Femur (tissue), 1 donor: ENCODE measurements at regions not wholly inside any gene's neighbourhood (a gene's known extent, or its start where the extent isn't known, plus 50 kb on each side); places are given as distances from the start of the nearest gene placed in this dataset.
A peak's percentile ranks its signal among the peaks of the same experiment; 100 is the strongest.

Experiments
- DNase-seq: peaks from one replicate; pipeline ENCODE4 v3.0.0-alpha.2; 2017

DNA sequence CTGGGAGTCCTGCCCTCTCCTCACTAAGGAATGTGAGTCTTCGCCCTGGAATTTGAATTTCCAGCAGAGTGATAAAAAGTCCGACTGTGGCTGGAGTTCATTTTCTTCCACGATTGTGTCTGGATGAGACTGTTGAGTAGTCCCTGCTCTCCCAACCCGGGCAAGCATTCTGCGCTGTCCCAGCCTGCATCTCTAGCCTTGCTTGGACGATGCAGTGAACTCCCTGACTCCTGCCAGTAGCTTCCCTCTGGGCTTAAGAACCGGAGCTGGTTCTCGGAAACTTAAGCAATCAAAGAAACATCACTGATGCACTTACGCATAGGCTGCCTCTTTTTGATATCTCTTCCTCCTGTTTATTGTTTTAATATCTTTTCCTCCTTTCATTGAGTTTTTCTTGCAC, 116.0 kb upstream of the FZD8 start:
- DNase-seq = peak; percentile 87

DNA sequence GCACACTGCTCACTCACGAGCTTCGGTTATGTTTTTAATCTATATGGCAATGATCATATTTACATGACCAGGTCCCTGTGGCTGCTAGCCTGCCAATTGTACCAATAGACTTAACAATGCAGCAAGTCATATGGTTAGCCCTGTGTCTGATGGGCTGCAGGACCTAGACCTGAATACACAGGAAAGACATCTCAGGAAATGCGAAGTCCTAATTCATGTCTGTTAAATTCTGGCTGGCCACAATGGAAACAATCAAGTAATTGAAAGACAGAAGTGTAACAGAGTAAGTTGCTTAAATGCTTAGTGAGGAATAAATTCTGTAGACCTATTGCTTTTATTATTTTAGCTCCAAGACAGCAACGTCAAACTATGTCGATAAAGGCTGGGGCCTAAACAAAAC, 112.4 kb upstream of the FZD8 start:
- no peak for DNase-seq

DNA sequence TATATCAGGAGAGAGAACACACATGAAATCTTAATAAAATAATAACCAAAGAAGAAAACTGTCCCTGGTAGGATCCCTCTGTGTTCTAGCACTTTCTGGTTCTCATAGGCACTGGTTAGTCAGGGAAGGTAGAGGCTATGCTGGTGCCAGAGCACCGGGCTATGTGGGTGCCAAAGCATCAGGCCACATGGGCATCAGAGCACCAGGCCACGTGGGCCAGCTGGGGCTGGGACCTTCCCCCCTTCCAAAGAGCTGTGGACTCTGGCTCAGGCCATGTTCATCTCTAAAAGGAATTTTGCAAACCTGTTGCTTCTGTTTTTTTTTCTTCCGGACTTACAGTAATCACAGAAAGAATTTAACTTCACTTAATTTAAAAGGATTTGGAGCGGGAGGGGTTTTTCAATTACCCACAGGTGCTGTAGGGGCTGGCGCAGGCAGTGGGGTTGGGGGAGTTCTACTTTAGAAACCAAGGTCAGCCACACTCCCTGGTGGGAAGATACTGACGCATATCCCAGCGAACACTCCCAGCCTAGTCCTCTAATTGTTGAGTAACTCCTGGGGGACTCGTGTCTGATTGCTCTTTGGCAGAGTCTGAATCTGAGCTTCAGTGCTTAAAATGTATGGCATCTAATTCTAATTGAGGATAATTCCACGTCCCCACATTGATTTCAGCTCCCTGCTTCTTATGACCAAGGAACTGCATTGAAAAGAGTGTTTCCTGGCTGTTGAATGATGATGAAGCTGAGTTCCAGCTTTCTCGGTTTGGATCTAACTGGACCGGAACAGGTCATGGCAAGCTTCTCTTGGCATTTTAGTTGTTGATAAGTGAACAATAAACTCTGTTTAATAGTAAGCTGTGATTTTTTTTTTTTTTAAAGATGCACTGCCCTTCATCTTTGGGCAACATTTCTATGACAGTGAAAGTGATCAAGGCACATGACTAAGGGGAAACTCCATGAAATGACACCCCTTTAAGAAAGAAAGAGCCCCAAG, 110.7 kb upstream of the FZD8 start:
- DNase-seq = peak; percentile 40

DNA sequence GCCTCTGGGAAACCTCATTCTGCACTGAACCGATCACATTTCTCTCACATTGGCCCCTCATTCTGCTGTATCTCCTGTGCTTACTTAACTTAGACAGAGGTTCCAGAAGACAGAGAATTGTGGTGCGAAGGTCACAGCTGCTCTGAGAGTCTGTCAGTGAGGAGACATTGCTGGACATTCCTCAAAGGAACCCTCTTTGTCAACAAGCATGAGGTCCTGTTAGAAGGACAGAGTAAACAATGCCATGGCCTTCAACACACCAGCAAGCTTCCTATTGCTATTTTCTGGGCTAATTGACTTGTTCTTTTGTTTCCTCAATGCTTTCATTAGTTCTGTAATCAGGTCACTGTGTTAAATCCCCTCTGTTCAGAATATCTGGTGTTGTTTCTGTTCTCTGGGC, 109.3 kb upstream of the FZD8 start:
- no peak for DNase-seq

GRCh38 chr10:35749230-35749629, 107.1 kb upstream of the FZD8 start:
- no peak for DNase-seq

DNA sequence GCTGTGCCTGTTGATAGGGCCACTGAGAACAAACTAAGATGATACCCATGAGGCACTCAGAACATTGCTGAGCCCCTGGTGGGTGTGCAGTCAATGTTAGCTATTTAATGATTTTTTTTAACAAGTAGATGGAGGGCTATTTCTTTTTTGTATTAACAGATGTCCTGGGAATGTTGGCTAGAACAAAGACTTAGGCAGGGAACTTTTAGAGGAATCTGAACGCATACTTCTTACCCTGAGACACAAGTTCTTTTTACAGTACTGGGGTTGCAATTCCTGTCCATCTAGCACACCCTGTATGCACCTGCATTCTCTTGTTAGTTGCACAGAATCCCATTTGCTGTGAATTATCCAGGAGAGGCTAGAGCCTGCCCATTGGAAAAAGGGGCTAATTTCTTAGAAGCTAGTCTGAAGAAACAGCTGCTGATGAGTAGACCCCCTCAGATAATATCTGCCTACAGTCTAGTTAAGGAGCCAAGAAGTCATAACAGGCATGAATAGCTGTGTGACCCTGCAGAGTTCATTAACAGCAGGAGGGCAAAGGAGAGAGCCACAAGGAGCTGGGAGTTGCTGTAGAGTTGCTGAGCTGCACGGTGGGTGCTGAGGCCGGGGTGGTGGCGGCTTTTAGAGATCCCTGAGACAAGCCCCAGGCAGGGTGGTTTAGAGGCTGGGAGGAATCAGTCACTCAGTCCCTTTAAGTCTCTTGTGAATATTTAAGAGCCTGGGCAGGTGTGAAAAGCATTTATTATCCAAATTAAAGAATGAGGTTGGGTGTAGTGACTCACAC, 103.7 kb upstream of the FZD8 start:
- no peak for DNase-seq

GRCh38 chr10:35743851-35744250, 101.8 kb upstream of the FZD8 start:
- DNase-seq = no peak

DNA sequence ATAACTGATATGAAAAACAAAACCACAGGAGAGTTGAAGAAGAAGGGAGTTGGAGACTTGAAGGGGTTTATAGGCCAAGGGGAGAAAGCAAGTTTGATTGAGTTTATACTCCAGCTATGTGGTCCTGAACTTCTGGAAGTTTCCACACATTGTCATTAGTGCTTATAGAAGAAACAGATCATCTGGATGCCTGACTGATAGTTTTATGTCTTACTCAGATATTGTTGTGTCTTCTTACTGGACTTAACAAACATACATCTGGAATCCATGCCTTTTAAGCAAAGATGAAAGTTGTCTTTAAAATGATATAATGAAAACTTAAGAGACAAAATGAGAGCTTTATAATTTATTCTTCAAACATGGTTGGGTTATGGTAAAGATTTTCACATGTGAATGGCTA, 101.3 kb upstream of the FZD8 start:
- DNase-seq = no peak

GRCh38 chr10:35739998-35740397, 97.9 kb upstream of the FZD8 start:
- DNase-seq = no peak

GRCh38 chr10:35735412-35735811, 93.3 kb upstream of the FZD8 start:
- no peak for DNase-seq

DNA sequence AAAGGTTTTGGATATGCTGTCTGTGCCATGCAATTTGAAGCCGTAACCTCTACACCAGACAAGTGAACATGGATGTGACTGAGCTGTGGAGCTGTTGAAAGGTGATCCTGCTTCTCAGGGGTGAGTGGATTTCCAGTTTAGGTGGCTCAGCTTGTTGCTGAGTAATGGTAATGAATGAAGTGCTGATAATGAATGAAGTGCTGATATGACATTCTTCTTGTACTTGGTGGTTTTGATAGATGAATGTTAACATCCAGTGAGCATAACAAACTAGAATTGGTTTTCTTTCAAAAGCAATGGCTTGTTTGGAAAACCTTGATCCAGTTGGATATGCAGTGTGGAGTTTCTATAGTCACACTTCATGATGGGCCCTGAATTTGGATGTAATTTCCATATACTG, 89.7 kb upstream of the FZD8 start:
- DNase-seq = no peak

GRCh38 chr10:35728341-35728740, 86.2 kb upstream of the FZD8 start:
- DNase-seq = no peak

GRCh38 chr10:35726846-35727245, 84.8 kb upstream of the FZD8 start:
- DNase-seq = no peak

DNA sequence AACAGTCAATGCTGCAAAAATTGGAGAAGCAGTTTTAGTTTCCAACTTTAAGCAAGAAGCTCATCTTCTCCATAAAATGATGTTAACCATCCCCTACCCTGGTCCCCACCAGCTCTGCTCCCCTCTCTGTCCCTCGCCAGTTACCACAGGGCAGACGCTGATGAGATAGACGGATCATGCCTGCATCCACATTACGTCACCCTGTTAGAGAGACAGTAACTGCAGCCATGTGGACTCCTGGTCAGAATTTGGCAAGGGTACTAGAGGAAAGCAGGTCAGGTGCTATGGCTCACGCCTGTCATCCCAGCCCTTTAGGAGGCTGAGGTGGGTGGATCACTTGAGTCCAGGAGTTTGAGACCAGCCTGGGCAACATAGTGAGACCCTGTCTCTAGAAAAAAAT, 81.9 kb upstream of the FZD8 start:
- no peak for DNase-seq

DNA sequence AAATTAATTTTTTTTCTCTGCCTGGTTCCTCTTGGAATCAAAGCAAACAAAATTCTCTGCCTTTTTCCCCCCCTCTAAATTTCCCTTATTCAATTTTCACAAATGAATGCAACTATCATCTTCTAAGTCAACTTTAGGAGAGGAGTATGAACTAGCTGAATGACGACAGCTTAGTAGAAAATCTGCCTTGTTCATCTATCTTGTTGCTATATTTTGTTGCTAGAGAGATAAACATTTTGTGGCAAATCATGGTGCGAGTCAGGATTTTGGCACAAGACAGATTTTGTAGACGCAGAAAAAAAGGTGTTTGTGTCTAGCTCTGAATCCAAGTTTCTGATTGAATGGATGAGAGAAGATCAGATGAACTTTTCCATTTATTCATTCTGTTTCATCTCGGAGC, 81.0 kb upstream of the FZD8 start:
- DNase-seq = no peak

DNA sequence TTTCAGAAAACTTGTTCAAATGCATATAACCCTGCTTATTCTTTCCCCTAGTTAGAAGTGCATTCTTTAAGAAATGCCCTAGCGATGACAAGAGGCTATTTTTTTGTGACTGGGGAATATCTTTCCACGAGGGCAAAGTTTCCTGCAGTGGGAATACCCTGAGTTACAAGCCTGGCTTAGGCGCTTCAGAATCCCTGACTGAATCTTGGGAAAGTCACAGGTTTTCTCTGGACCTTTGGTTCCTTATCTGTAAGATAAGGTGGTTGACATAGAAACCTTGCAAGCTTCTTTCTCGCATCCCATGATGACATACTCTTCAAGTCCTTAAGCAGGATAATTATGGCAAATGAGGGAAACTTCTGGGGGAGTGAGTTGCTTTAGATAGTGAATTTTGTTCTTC, 80.5 kb upstream of the FZD8 start:
- DNase-seq = no peak

- DNase-seq = no peak
Observed at GRCh38 chr10:35722226-35722625, 80.1 kb upstream of the FZD8 start.

GRCh38 chr10:35720366-35720765, 78.3 kb upstream of the FZD8 start:
- no peak for DNase-seq

- no peak for DNase-seq
Observed at GRCh38 chr10:35716776-35717175, 74.7 kb upstream of the FZD8 start.

DNA sequence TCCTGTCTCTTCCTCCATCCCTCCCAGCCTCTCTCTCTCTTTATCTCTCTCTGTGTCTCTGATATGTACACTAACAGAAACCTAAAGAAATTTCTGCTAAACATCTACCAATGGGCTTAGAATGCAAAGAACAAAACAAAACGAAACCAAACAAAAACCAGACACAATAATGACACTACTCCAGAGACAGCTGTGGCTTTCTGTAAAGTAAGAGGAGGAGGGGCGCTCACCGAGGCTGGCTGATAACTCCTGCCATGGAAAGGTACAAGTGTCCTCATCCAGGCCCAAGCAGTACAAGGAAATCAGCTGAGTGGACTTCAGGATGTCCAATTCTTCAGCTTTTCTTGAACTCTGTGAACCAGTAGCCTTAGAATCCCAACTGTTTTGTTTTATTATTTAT, 70.4 kb upstream of the FZD8 start:
- DNase-seq = no peak

DNA sequence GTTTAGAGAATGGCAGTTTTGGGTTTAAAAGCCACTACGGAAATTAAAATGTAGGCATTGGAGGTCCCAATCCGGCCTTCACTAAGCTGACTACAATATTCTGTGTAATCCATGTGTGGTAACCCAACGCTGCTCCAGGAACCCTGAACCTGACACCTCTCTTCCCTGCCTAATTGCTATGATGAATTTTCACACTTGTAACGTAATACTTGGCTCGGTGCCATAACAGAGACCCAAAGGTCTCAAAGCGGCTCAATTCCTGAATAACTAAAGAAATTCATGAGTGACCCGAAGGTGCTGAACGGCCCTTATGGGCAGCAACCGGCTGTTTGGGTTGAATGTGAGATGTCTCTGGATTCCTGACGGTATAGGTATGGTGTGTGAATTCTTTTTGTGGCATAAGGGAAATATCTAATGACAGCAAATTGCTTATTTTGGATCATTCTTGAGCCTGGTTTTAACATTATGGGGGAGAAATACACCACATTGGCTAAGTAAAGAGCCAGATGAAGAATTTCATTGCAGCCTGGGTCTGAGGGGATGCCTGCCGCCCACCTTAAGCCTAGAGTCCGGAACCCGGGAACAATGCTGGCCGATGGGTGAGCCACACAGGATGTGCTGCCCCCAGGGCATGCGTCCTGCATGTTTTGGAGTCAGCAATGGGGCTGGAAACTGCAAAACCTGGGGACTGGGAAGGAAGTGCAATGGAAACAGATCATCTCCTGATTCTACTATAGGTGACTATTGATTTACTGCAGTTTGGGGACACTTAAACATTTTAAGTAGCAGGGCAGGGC, 69.7 kb upstream of the FZD8 start:
- no peak for DNase-seq

GRCh38 chr10:35707642-35708425, 65.7 kb upstream of the FZD8 start:
- no peak for DNase-seq
